Endothelial cell (in vitro differentiated cells): ENCODE measurements at regions not wholly inside any gene's neighbourhood (a gene's known extent, or its start where the extent isn't known, plus 50 kb on each side); places are given as distances from the start of the nearest gene placed in this dataset.

Experiments
- DNase-seq: peaks from one replicate; pipeline ENCODE4 v3.0.0; 2021; ENCODE audit warnings: low spot score
- H3K27ac Mint-ChIP-seq: one replicate; pipeline ENCODE4 v1.8.0; 2021; ENCODE audit warnings: mixed read lengths, inconsistent platforms; ENCODE audit not compliant: unreplicated experiment
- H3K27me3 Mint-ChIP-seq: one replicate; pipeline ENCODE4 v1.8.0; 2021; ENCODE audit warnings: mild to moderate bottlenecking, moderate library complexity, mixed read lengths, inconsistent platforms; ENCODE audit not compliant: unreplicated experiment
- H3K36me3 Mint-ChIP-seq: one replicate; pipeline ENCODE4 v1.8.0; 2021; ENCODE audit warnings: mild to moderate bottlenecking, low read depth, mixed read lengths, inconsistent platforms; ENCODE audit not compliant: unreplicated experiment
- H3K4me1 Mint-ChIP-seq: one replicate; pipeline ENCODE4 v1.8.0; 2021; ENCODE audit warnings: mild to moderate bottlenecking, mixed read lengths, inconsistent platforms; ENCODE audit not compliant: unreplicated experiment
- H3K4me3 Mint-ChIP-seq: one replicate; pipeline ENCODE4 v1.8.0; 2021; ENCODE audit warnings: mild to moderate bottlenecking, mixed read lengths, inconsistent platforms; ENCODE audit not compliant: unreplicated experiment
- H3K9me3 Mint-ChIP-seq: one replicate; pipeline ENCODE4 v1.8.0; 2021; ENCODE audit warnings: mixed read lengths, inconsistent platforms; ENCODE audit not compliant: unreplicated experiment
- CTCF ChIP-seq: fragments of 200-600 bp; sonication (generic); IDR thresholded peaks from one replicate; pipeline ENCODE4 v1.5.0; 2021; ENCODE audit warnings: antibody characterized with exemption; ENCODE audit not compliant: unreplicated experiment

GRCh38 chr13:64723724-64724123, 2506.4 kb downstream of the PCDH9 start:
- no peak for DNase-seq
- H3K36me3 Mint-ChIP-seq: no peaks in the 10 kb centered on the region
- H3K4me1 Mint-ChIP-seq: peaks cover 23% of the 10 kb centered on the region
- H3K27me3 Mint-ChIP-seq: no peaks in the 10 kb centered on the region
- no peak for TF ChIP-seq CTCF
- H3K27ac Mint-ChIP-seq: peak overlapping the region; percentile 83
- H3K9me3 Mint-ChIP-seq: no peaks in the 10 kb centered on the region
- H3K4me3 Mint-ChIP-seq: no peak overlapping the region

GRCh38 chr13:64718116-64718515, 2512.0 kb downstream of the PCDH9 start:
- Mint-ChIP-seq H3K9me3 (no peaks in the 10 kb centered on the region), H3K4me1 (peaks cover 17% of the 10 kb centered on the region), H3K4me3 (no peak overlapping the region), H3K27ac (no peak overlapping the region), H3K27me3 (no peaks in the 10 kb centered on the region), H3K36me3 (no peaks in the 10 kb centered on the region)
- no peak for TF ChIP-seq CTCF
- no peak for DNase-seq

GRCh38 chr13:64716936-64717335, 2513.2 kb downstream of the PCDH9 start:
- H3K9me3 Mint-ChIP-seq: no peaks in the 10 kb centered on the region
- no peak overlapping the region for H3K27ac Mint-ChIP-seq
- DNase-seq: no peak
- H3K4me1 Mint-ChIP-seq: peaks cover 14% of the 10 kb centered on the region
- H3K36me3 Mint-ChIP-seq: no peaks in the 10 kb centered on the region
- no peaks in the 10 kb centered on the region for H3K27me3 Mint-ChIP-seq
- H3K4me3 Mint-ChIP-seq: no peak overlapping the region
- TF ChIP-seq CTCF: no peak

- DNase-seq: no peak
- H3K27ac Mint-ChIP-seq: no peak overlapping the region
- no peaks in the 10 kb centered on the region for H3K27me3 Mint-ChIP-seq
- no peak overlapping the region for H3K4me3 Mint-ChIP-seq
- H3K36me3 Mint-ChIP-seq: no peaks in the 10 kb centered on the region
- no peaks in the 10 kb centered on the region for H3K9me3 Mint-ChIP-seq
- H3K4me1 Mint-ChIP-seq: peaks cover 6% of the 10 kb centered on the region
- no peak for TF ChIP-seq CTCF
These were observed 2521.1 kb downstream of the PCDH9 start for GRCh38 chr13:64709079-64709478.

GRCh38 chr13:64704121-64704649, 2526.0 kb downstream of the PCDH9 start:
- Mint-ChIP-seq H3K4me1 (peaks cover 6% of the 10 kb centered on the region), H3K36me3 (no peaks in the 10 kb centered on the region), H3K4me3 (no peak overlapping the region), H3K27me3 (no peaks in the 10 kb centered on the region), H3K27ac (no peak overlapping the region), H3K9me3 (no peaks in the 10 kb centered on the region)
- TF ChIP-seq CTCF: no peak
- no peak for DNase-seq
